GM15510 (cell line): ENCODE measurements at regions not wholly inside any gene's neighbourhood (a gene's known extent, or its start where the extent isn't known, plus 50 kb on each side); places are given as distances from the start of the nearest gene placed in this dataset.

Source experiments
- POLR2A ChIP-seq: IDR thresholded peaks from 3 replicates; pipeline ENCODE4 v1.6.1; 2011; ENCODE audit warnings: borderline replicate concordance; ENCODE audit not compliant: insufficient read length; ENCODE audit errors: extremely low read depth

GRCh38 chr2:144265654-144266053 lies 254.3 kb downstream of the ZEB2 start:
- TF ChIP-seq POLR2A, result no peak

GRCh38 chr2:144261966-144262365 lies 258.0 kb downstream of the ZEB2 start:
- TF ChIP-seq POLR2A, result no peak

GRCh38 chr2:144261336-144261735 lies 258.6 kb downstream of the ZEB2 start:
- no peak for TF ChIP-seq POLR2A

- TF ChIP-seq POLR2A, result no peak
Observed at GRCh38 chr2:144259332-144259731, 260.6 kb downstream of the ZEB2 start.

- no peak for TF ChIP-seq POLR2A
Observed at GRCh38 chr2:144258154-144258553, 261.8 kb downstream of the ZEB2 start.

- no peak for TF ChIP-seq POLR2A
Observed at GRCh38 chr2:144256996-144257707, 262.8 kb downstream of the ZEB2 start.

- no peak for TF ChIP-seq POLR2A
Observed at GRCh38 chr2:144254342-144255235, 265.3 kb downstream of the ZEB2 start.

GRCh38 chr2:144253743-144254142 lies 266.2 kb downstream of the ZEB2 start:
- no peak for TF ChIP-seq POLR2A

- TF ChIP-seq POLR2A, result no peak
Observed at GRCh38 chr2:144252694-144253093, 267.2 kb downstream of the ZEB2 start.

GRCh38 chr2:144249035-144249637 lies 270.8 kb downstream of the ZEB2 start:
- no peak for TF ChIP-seq POLR2A

GRCh38 chr2:144248350-144249034 lies 271.4 kb downstream of the ZEB2 start:
- TF ChIP-seq POLR2A, result no peak

- TF ChIP-seq POLR2A, result no peak
Observed at GRCh38 chr2:144244938-144245337, 275.0 kb downstream of the ZEB2 start.

GRCh38 chr2:144242311-144242710 lies 277.6 kb downstream of the ZEB2 start:
- no peak for TF ChIP-seq POLR2A

- no peak for TF ChIP-seq POLR2A
Observed at GRCh38 chr2:144241801-144242200, 278.1 kb downstream of the ZEB2 start.
